Ovary (tissue), 3 donors: ENCODE measurements at regions not wholly inside any gene's neighbourhood (a gene's known extent, or its start where the extent isn't known, plus 50 kb on each side); places are given as distances from the start of the nearest gene placed in this dataset.

Experiments used
- CTCF ChIP-seq, 3 donors: fragments of 450-650 bp in 2 of 3; fragments of 200-600 bp in 1 of 3; IDR thresholded peaks; one replicate each; pipeline versions ENCODE4 v1.5.1 to v1.8.0; 2016 to 2022; ENCODE audit warnings: antibody characterized with exemption in 3 of 3, mild to moderate bottlenecking in 1 of 3
- EP300 ChIP-seq: sonication (generic); formaldehyde crosslinking; IDR thresholded peaks from one replicate; pipeline ENCODE4 v1.6.1; 2017; ENCODE audit warnings: antibody characterized with exemption
- donor health status: DM: no; HTN: no; CAD: no.

GRCh38 chr13:104759069-104759468, 1692.9 kb upstream of the SLC10A2 start:
- TF ChIP-seq CTCF (IDR thresholded peaks at IDR 0.05) (no peak), EP300 (no peak)
